HFFc6 (cell line): ENCODE measurements at regions not wholly inside any gene's neighbourhood (a gene's known extent, or its start where the extent isn't known, plus 50 kb on each side); places are given as distances from the start of the nearest gene placed in this dataset.

Source experiments
- DNase-seq: peaks from one replicate; pipeline ENCODE4 v3.0.0-alpha.2; 2018
- H3K27ac Mint-ChIP-seq: 2 replicates; pipeline ENCODE4 v1.8.0; 2020; ENCODE audit warnings: mild to moderate bottlenecking, mixed read lengths
- H3K27me3 Mint-ChIP-seq: 2 replicates; pipeline ENCODE4 v1.8.0; 2021; ENCODE audit warnings: mild to moderate bottlenecking, moderate library complexity, mixed read lengths; ENCODE audit not compliant: insufficient read depth
- H3K36me3 Mint-ChIP-seq: 2 replicates; pipeline ENCODE4 v1.8.0; 2021; ENCODE audit warnings: low read depth, mixed read lengths
- H3K4me1 Mint-ChIP-seq: 2 replicates; pipeline ENCODE4 v1.8.0; 2020; ENCODE audit warnings: low read depth, mixed read lengths
- H3K4me3 Mint-ChIP-seq: 2 replicates; pipeline ENCODE4 v1.8.0; 2020; ENCODE audit warnings: mild to moderate bottlenecking, moderate library complexity, mixed read lengths
- H3K9me3 Mint-ChIP-seq: 2 replicates; pipeline ENCODE4 v1.8.0; 2020; ENCODE audit warnings: mild to moderate bottlenecking, mixed read lengths
- CTCF ChIP-seq: fragments of 200-600 bp; sonication (generic); IDR thresholded peaks from 2 replicates; pipeline ENCODE4 v1.5.0; 2021; ENCODE audit warnings: antibody characterized with exemption, mild to moderate bottlenecking

GRCh38 chr4:181698221-181698620 lies 545.0 kb upstream of the TENM3 start:
- no peaks in the 10 kb centered on the region; the same call in 1 of the 2 replicates for H3K4me1 Mint-ChIP-seq
- TF ChIP-seq CTCF: no peak
- no peaks in the 10 kb centered on the region; the same call in none of the 2 replicates for H3K27me3 Mint-ChIP-seq
- no peaks in the 10 kb centered on the region for H3K36me3 Mint-ChIP-seq
- no peaks in the 10 kb centered on the region for H3K9me3 Mint-ChIP-seq
- no peak overlapping the region for H3K27ac Mint-ChIP-seq
- no peak overlapping the region for H3K4me3 Mint-ChIP-seq
- no peak for DNase-seq

DNA sequence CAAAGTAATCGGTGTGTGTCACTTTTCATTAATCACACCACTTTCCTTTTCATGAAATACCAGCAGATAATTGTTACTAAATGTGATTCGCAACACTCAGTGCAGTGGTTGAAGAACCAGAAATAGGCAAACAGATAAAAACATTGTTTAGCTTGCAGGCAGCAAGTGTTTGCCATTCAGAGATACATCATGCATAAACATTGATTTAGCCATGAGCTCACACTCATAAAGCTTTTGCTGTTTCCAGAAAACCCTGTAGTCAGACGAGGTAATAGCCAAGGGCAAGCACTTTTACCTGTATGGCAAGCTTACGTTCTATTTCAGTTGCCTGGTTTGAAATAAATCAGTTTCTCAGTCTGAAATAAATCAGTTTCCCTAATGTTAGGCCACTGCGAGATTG lies 542.0 kb upstream of the TENM3 start:
- no peaks in the 10 kb centered on the region for H3K36me3 Mint-ChIP-seq
- DNase-seq: no peak
- no peak overlapping the region for H3K27ac Mint-ChIP-seq
- peaks cover 7% of the 10 kb centered on the region for H3K27me3 Mint-ChIP-seq
- H3K9me3 Mint-ChIP-seq: no peaks in the 10 kb centered on the region
- TF ChIP-seq CTCF: no peak
- H3K4me1 Mint-ChIP-seq: no peaks in the 10 kb centered on the region; the same call in 1 of the 2 replicates
- H3K4me3 Mint-ChIP-seq: no peak overlapping the region

DNA sequence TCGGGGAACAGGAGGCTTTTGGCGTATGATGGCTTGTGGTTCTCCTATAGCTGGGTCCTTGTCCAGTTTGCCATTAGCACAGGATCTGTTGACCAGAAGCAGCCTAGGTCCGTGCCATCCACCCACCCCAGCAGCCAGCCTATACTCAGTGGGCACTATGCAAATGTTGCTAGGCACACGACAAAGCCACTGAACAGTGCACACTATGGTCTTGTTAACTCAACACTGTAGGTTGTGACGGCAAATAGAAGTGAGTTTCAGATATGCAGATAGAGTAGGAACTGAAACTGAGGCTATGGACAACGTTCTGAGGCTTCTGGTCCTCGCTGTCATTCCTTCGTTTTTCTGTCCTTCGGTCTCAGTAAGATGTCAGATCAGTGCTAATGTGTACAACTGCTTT lies 541.3 kb upstream of the TENM3 start:
- H3K9me3 Mint-ChIP-seq: no peaks in the 10 kb centered on the region
- peaks cover 7% of the 10 kb centered on the region for H3K27me3 Mint-ChIP-seq
- no peak overlapping the region for H3K27ac Mint-ChIP-seq
- H3K4me3 Mint-ChIP-seq: no peak overlapping the region
- no peaks in the 10 kb centered on the region for H3K36me3 Mint-ChIP-seq
- TF ChIP-seq CTCF: no peak
- DNase-seq: no peak
- H3K4me1 Mint-ChIP-seq: no peaks in the 10 kb centered on the region; the same call in 1 of the 2 replicates

- H3K36me3 Mint-ChIP-seq: no peaks in the 10 kb centered on the region
- no peak overlapping the region for H3K27ac Mint-ChIP-seq
- H3K4me3 Mint-ChIP-seq: no peak overlapping the region
- DNase-seq: no peak
- no peaks in the 10 kb centered on the region for H3K9me3 Mint-ChIP-seq
- no peaks in the 10 kb centered on the region; the same call in 1 of the 2 replicates for H3K4me1 Mint-ChIP-seq
- TF ChIP-seq CTCF: no peak
- H3K27me3 Mint-ChIP-seq: peaks cover 7% of the 10 kb centered on the region
Observed at GRCh38 chr4:181702864-181703495, 540.2 kb upstream of the TENM3 start.

GRCh38 chr4:181710143-181710542 lies 533.1 kb upstream of the TENM3 start:
- no peak overlapping the region for H3K27ac Mint-ChIP-seq
- DNase-seq: no peak
- H3K4me1 Mint-ChIP-seq: no peaks in the 10 kb centered on the region
- no peak for TF ChIP-seq CTCF
- H3K27me3 Mint-ChIP-seq: peaks cover 3% of the 10 kb centered on the region; the same call in 1 of the 2 replicates
- H3K4me3 Mint-ChIP-seq: no peak overlapping the region
- H3K9me3 Mint-ChIP-seq: no peaks in the 10 kb centered on the region
- no peaks in the 10 kb centered on the region for H3K36me3 Mint-ChIP-seq
